ENCODE measurements at regions not wholly inside any gene's neighbourhood (a gene's known extent, or its start where the extent isn't known, plus 50 kb on each side); places are given as distances from the start of the nearest gene placed in this dataset.
"Not testable (repeated sequence)": the region's sequence is repeated elsewhere in the genome, so short reads cannot be mapped to it uniquely, and the experiment has no call there.

- TF ChIP-seq GABPA (IDR thresholded peaks at IDR 0.05 in 1 of 2, conservative IDR thresholded peaks at IDR 0.05 in 1 of 2) = no peak
These were observed 1305.2 kb upstream of the PCDH9 start (continued) for GRCh38 chr13:68535329-68535728.

GRCh38 chr13:68527167-68527566, 1297.0 kb upstream of the PCDH9 start:
- H3K27ac ChIP-seq (ENCODE audit: low read depth in 1 of 2, low read length in 2 of 2) = not testable (repeated sequence)
- 48% methylated on average over 1 of the region's 1 CpG for WGBS

GRCh38 chr13:68523838-68524424, 1293.8 kb upstream of the PCDH9 start:
- Histone ChIP-seq H3K9me3 (ENCODE audit: control insufficient read depth in 4 of 4, low read length in 3 of 4) (peaks cover 0 to 3% (median 1%) of the 10 kb centered on the region in 4 donors), H3K4me3 (ENCODE audit: low read depth in 1 of 3, low read length in 3 of 3) (no peak overlapping the region), H3K36me3 (ENCODE audit: control insufficient read depth in 4 of 4, insufficient read depth in 3 of 4, low read depth in 1 of 4, low read length in 3 of 4) (no peaks in the 10 kb centered on the region), H3K27ac (ENCODE audit: low read depth in 1 of 2, low read length in 2 of 2) (no peak overlapping the region), H3K27me3 (ENCODE audit: control insufficient read depth in 4 of 4, insufficient read depth in 4 of 4, low read length in 3 of 4) (no peaks in the 10 kb centered on the region), H3K4me1 (ENCODE audit: control insufficient read depth in 4 of 4, insufficient read depth in 4 of 4, low read length in 3 of 4) (no peaks in the 10 kb centered on the region), H3K9ac (ENCODE audit: low read depth in 1 of 2, low read length in 2 of 2) (no peak overlapping the region)
- no peak for DNase-seq (ENCODE audit: low spot score)
- WGBS = 90% methylated on average over 30 of the region's 30 CpGs
- TF ChIP-seq SP1 (IDR thresholded peaks at IDR 0.05) (no peak), MAX (IDR thresholded peaks at IDR 0.05) (no peak), GABPA (IDR thresholded peaks at IDR 0.05 in 1 of 2, conservative IDR thresholded peaks at IDR 0.05 in 1 of 2) (no peak), HNF4A (conservative IDR thresholded peaks at IDR 0.05) (no peak), EGR1 (IDR thresholded peaks at IDR 0.05; ENCODE audit: low read depth in 2 of 2) (no peak), JUND (IDR thresholded peaks at IDR 0.05) (no peak), FOXA1 (IDR thresholded peaks at IDR 0.05) (no peak), ATF3 (IDR thresholded peaks at IDR 0.05) (no peak), FOXA2 (IDR thresholded peaks at IDR 0.05) (no peak), RAD21 (IDR thresholded peaks at IDR 0.05) (no peak), ZBTB33 (IDR thresholded peaks at IDR 0.05) (no peak), YY1 (IDR thresholded peaks at IDR 0.05) (no peak), CTCF (IDR thresholded peaks at IDR 0.05; ENCODE audit: low read depth, low read length, missing input control) (no peak)

More at GRCh38 chr13:68527167-68527566, 1297.0 kb upstream of the PCDH9 start:
- H3K36me3 ChIP-seq (ENCODE audit: control insufficient read depth in 4 of 4, insufficient read depth in 3 of 4, low read depth in 1 of 4, low read length in 3 of 4); H3K4me1 ChIP-seq (ENCODE audit: control insufficient read depth in 4 of 4, insufficient read depth in 4 of 4, low read length in 3 of 4); DNase-seq (ENCODE audit: low spot score); H3K27me3 ChIP-seq (ENCODE audit: control insufficient read depth in 4 of 4, insufficient read depth in 4 of 4, low read length in 3 of 4); H3K4me3 ChIP-seq (ENCODE audit: low read depth in 1 of 3, low read length in 3 of 3); H3K9me3 ChIP-seq (ENCODE audit: control insufficient read depth in 4 of 4, low read length in 3 of 4); H3K9ac ChIP-seq (ENCODE audit: low read depth in 1 of 2, low read length in 2 of 2): not testable (repeated sequence)
